Adrenal gland (tissue), 9 donors: ENCODE measurements at regions not wholly inside any gene's neighbourhood (a gene's known extent, or its start where the extent isn't known, plus 50 kb on each side); places are given as distances from the start of the nearest gene placed in this dataset.

Experiments
- DNase-seq, 7 donors: peaks; one replicate each; pipeline ENCODE4 v3.0.0-alpha.2; 2019 to 2020
- H3K27ac ChIP-seq, 5 donors: fragments of 200-600 bp; sonication (generic) in 4 of 5; 1 replicate in 3 of 5; 2 replicates in 2 of 5; pipeline versions ENCODE4 v1.5.1 to v1.8.0; 2016 to 2020; ENCODE audit warnings: mild to moderate bottlenecking in 1 of 5
- H3K27me3 ChIP-seq: fragments of 200-600 bp; 2 replicates; pipeline ENCODE4 v1.8.0; 2021
- H3K36me3 ChIP-seq, 2 donors: fragments of 200-600 bp; replicated peaks in 1 of 2; 1 replicate in 1 of 2; 2 replicates in 1 of 2; pipeline versions ENCODE4 v1.5.1 to v1.8.0; 2018 to 2022
- H3K4me1 ChIP-seq, 2 donors: fragments of 200-600 bp; replicated peaks in 1 of 2; 1 replicate in 1 of 2; 2 replicates in 1 of 2; pipeline versions ENCODE4 v1.5.1 to v1.8.0; 2018 to 2021
- H3K4me3 ChIP-seq, 4 donors: fragments of 200-600 bp; sonication (generic) in 3 of 4; one replicate each; pipeline ENCODE4 v1.5.1; 2016 to 2018
- H3K9me3 ChIP-seq, 3 donors: fragments of 200-600 bp; sonication (generic) in 1 of 3; replicated peaks in 1 of 3; 1 replicate in 2 of 3; 2 replicates in 1 of 3; pipeline versions ENCODE4 v1.5.1 to v1.8.0; 2016 to 2021
- POLR2A ChIP-seq, 2 donors: fragments of 450-650 bp; IDR thresholded peaks; one replicate each; pipeline ENCODE4 v1.6.1; 2017; ENCODE audit warnings: antibody characterized with exemption in 2 of 2, mild to moderate bottlenecking in 2 of 2, moderate library complexity in 1 of 2
- WGBS, 4 donors: extraction: QIAGEN DNeasy Blood & Tissue Kit in 2 of 4; methylation state at CpG; one replicate each; pipeline versions ENCODE4 v1.1.5 to v1.1.7; 2013 to 2017; 5-methylcytosine and 5-hydroxymethylcytosine counted together
- intact Hi-C, 2 donors: fragments of 100-400 bp; cut with DNase I; formaldehyde crosslinking; loops; one replicate each; pipeline versions ENCODE4 v1.14.1 to v1.15.0; 2022 to 2023
- TF ChIP-seq, protein P1 (sequence below), 6 experiments: fragments of 450-650 bp in 4 of 6; fragments of 200-600 bp in 2 of 6; sonication (generic) in 1 of 6; IDR thresholded peaks; 1 replicate in 5 of 6; 2 replicates in 1 of 6; pipeline versions ENCODE4 v1.5.1 to v1.8.0; 2016 to 2021; ENCODE audit warnings: antibody characterized with exemption in 6 of 6, mild to moderate bottlenecking in 2 of 6, moderate library complexity in 1 of 6
- donor health status: healthy with polysubstance abuse.
- donor health status: Bipolar disorder and iron deficiency.
- donor health status: DM: yes; HTN: yes; CAD: no.
- donor health status: DM: no; HTN: no; CAD: no.
- donor health status: DM: no; HTN: no; CAD: no.

DNA sequence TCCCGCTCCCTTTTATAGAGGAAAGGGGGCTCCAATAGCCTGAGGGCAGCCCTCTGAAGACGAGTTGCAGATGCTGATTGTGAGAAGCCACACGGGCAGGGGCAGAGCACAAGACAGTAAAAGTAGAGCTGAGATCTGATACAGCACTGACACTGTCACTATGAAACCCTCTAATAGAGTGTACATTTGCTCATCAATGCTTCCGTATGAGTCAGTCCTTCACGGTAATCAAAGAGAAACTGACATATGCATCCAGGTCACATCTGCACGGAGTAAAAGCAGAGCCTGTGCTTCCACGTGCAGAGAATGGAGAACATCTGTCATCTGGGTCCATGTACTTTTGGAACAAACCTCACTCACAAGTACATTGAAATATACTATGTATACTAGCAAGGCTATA is 60.6 kb upstream of the TMEM215 start:
- H3K4me1 ChIP-seq, result no peaks in the 10 kb centered on the region
- TF ChIP-seq POLR2A (IDR thresholded peaks at IDR 0.05), result no peak
- TF ChIP-seq, protein P1, sequence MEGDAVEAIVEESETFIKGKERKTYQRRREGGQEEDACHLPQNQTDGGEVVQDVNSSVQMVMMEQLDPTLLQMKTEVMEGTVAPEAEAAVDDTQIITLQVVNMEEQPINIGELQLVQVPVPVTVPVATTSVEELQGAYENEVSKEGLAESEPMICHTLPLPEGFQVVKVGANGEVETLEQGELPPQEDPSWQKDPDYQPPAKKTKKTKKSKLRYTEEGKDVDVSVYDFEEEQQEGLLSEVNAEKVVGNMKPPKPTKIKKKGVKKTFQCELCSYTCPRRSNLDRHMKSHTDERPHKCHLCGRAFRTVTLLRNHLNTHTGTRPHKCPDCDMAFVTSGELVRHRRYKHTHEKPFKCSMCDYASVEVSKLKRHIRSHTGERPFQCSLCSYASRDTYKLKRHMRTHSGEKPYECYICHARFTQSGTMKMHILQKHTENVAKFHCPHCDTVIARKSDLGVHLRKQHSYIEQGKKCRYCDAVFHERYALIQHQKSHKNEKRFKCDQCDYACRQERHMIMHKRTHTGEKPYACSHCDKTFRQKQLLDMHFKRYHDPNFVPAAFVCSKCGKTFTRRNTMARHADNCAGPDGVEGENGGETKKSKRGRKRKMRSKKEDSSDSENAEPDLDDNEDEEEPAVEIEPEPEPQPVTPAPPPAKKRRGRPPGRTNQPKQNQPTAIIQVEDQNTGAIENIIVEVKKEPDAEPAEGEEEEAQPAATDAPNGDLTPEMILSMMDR (IDR thresholded peaks at IDR 0.05), result no peak
- intact Hi-C loops, result no loop called here
- DNase-seq, result no peak
- H3K36me3 ChIP-seq, result no peaks in the 10 kb centered on the region
- no peak overlapping the region for H3K27ac ChIP-seq
- no peaks in the 10 kb centered on the region for H3K9me3 ChIP-seq
- WGBS, 4 donors, result 38 to 45% (median 40%) methylated on average over 7 of the region's 7 CpGs
- no peak overlapping the region for H3K4me3 ChIP-seq
- no peaks in the 10 kb centered on the region for H3K27me3 ChIP-seq

DNA sequence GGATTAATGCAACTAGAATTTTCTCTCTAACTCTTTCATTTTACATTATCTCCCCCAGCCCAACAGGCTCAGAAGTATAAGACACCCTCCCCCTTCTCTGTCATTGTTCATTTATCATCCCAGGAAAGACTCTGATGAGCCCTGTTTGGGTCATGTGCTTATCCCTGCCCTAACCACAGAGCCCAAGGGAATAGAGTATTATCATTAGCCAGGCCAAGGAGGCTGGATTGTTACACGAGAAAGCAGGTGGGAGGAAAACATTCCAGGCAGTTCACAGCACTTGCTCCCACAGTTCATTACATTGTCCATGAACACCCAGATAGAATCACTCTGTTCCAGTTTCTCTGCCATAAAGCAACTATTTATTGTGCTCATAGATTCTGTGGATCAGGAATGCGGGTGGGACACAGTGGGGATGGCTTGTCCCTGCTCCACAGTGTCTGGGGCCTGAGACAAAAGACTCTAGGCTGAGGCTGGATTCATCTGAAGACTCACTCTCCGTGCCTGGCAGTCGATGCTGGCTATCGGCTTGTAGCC is 59.5 kb upstream of the TMEM215 start:
- intact Hi-C loops, result no loop called here
- 45 to 65% (median 61%) methylated on average over 4 to 5 of the region's 5 CpGs for WGBS, 4 donors
- no peaks in the 10 kb centered on the region for H3K4me1 ChIP-seq
- H3K27me3 ChIP-seq, result no peaks in the 10 kb centered on the region
- no peaks in the 10 kb centered on the region for H3K36me3 ChIP-seq
- H3K4me3 ChIP-seq, result no peak overlapping the region
- H3K9me3 ChIP-seq, result no peaks in the 10 kb centered on the region
- H3K27ac ChIP-seq, result no peak overlapping the region
- no peak for DNase-seq
- TF ChIP-seq, protein P1 (IDR thresholded peaks at IDR 0.05), result no peak
- no peak for TF ChIP-seq POLR2A (IDR thresholded peaks at IDR 0.05)

DNA sequence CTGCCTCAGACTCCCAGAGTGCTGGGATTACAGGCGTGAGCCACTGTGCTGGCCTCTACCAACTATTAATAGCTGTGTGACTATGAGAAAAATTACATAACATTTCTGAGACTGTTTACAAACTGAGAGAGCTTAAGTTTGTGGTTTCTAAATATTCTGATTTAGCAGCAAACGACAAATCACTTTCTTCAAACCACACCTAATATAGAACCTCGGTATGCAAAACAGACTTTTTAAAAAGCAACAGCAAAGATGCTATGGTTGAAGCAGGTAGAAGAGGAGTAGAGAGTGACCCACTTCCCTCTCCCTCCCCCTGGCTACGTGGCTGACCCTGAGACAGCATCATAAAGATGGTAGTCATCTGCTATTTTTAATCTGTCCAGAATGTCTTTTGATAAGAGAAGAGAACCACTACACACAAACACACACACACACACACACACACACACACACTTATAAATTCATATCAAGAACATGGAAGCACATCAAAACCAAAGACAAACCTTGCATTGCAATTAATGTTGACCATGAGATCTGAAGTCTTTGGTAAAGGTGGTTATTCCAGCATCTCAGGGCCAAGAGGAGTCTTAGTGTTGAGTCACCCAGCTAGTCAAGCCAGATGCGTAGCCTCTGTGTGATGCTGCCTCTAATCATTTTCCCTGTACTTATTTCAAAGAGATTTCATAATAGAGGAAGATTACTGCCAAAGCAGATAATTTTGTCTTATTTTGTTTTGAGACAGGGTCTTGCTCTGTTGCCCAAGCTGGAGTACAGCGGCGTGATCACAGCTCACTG is 58.1 kb upstream of the TMEM215 start:
- Histone ChIP-seq H3K27ac (no peak overlapping the region), H3K4me3 (no peak overlapping the region), H3K27me3 (no peaks in the 10 kb centered on the region), H3K4me1 (no peaks in the 10 kb centered on the region), H3K36me3 (no peaks in the 10 kb centered on the region), H3K9me3 (no peaks in the 10 kb centered on the region)
- TF ChIP-seq, protein P1 (IDR thresholded peaks at IDR 0.05), result no peak
- no peak for TF ChIP-seq POLR2A (IDR thresholded peaks at IDR 0.05)
- 59 to 68% (median 61%) methylated on average over 7 of the region's 7 CpGs for WGBS, 4 donors
- intact Hi-C loops, result no loop called here
- DNase-seq, result no peak

DNA sequence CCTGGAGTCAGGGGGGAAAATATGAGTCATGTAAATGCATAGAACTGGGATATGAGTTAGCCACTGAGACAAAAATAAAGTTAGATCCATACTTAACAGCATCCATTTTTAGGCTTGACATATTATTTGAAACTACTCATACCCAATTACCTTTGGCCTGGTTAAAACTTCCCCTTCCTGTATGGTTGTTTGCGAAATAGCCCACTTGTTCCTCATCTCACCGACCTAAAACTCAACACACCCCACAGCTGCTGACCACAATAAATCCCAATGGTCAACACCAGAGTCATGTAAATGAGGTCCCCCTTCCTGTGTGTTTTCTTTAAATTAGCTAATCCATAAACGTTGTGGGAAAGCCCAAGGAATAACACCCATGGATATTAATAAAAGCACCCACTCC is 55.2 kb upstream of the TMEM215 start:
- intact Hi-C loops, result no loop called here
- DNase-seq, result no peak
- Histone ChIP-seq H3K9me3 (no peaks in the 10 kb centered on the region), H3K27ac (no peak overlapping the region), H3K27me3 (no peaks in the 10 kb centered on the region), H3K4me1 (no peaks in the 10 kb centered on the region), H3K4me3 (no peak overlapping the region), H3K36me3 (no peaks in the 10 kb centered on the region)
- 54 to 61% (median 56%) methylated on average over 3 of the region's 3 CpGs for WGBS, 4 donors
- TF ChIP-seq, protein P1 (IDR thresholded peaks at IDR 0.05), result no peak
- TF ChIP-seq POLR2A (IDR thresholded peaks at IDR 0.05), result no peak
